ENCODE measurements at regions not wholly inside any gene's neighbourhood (a gene's known extent, or its start where the extent isn't known, plus 50 kb on each side); places are given as distances from the start of the nearest gene placed in this dataset.
"Not testable (repeated sequence)": the region's sequence is repeated elsewhere in the genome, so short reads cannot be mapped to it uniquely, and the experiment has no call there.

- H3K27ac ChIP-seq: no peak overlapping the region
- H3K4me3 ChIP-seq: no peak overlapping the region
- DNase-seq: no peak
- H3K27me3 ChIP-seq: no peaks in the 10 kb centered on the region
- TF ChIP-seq CTCF (IDR thresholded peaks at IDR 0.05): no peak
- intact Hi-C loops (cut with DNase I; ENCODE audit: low total_unique reads): no loop called here
- H3K4me1 ChIP-seq: peaks cover 0 to 28% (median 2%) of the 10 kb centered on the region in 4 donors
- no peaks in the 10 kb centered on the region for H3K36me3 ChIP-seq
- no peaks in the 10 kb centered on the region for H3K9me3 ChIP-seq
Observed at GRCh38 chr3:176848431-176849214, 348.7 kb downstream of the TBL1XR1 start.

- no peak for DNase-seq
- intact Hi-C loops (cut with DNase I; ENCODE audit: low total_unique reads): no loop called here
- Histone ChIP-seq H3K4me3 (no peak overlapping the region), H3K4me1 (peaks cover 0 to 39% (median 6%) of the 10 kb centered on the region in 4 donors), H3K36me3 (no peaks in the 10 kb centered on the region), H3K9me3 (no peaks in the 10 kb centered on the region), H3K27ac (no peak overlapping the region), H3K27me3 (no peaks in the 10 kb centered on the region)
- TF ChIP-seq CTCF (IDR thresholded peaks at IDR 0.05): no peak
Observed at GRCh38 chr3:176842914-176843313, 354.4 kb downstream of the TBL1XR1 start.

- no peak for TF ChIP-seq CTCF (IDR thresholded peaks at IDR 0.05)
- Histone ChIP-seq H3K4me1 (peaks cover 0 to 30% (median 6%) of the 10 kb centered on the region in 4 donors), H3K4me3 (no peak overlapping the region), H3K27ac (no peak overlapping the region), H3K36me3 (no peaks in the 10 kb centered on the region), H3K27me3 (no peaks in the 10 kb centered on the region), H3K9me3 (no peaks in the 10 kb centered on the region)
- DNase-seq: no peak
- intact Hi-C loops (cut with DNase I; ENCODE audit: low total_unique reads): no loop called here
Observed at GRCh38 chr3:176840641-176841286, 356.5 kb downstream of the TBL1XR1 start.

GRCh38 chr3:176839901-176840300, 357.4 kb downstream of the TBL1XR1 start:
- H3K9me3 ChIP-seq: no peaks in the 10 kb centered on the region
- no peaks in the 10 kb centered on the region for H3K27me3 ChIP-seq
- no peaks in the 10 kb centered on the region for H3K36me3 ChIP-seq
- no peak overlapping the region for H3K4me3 ChIP-seq
- peak overlapping the region in 1 of 2 donors; percentile 17 for H3K27ac ChIP-seq
- intact Hi-C loops (cut with DNase I; ENCODE audit: low total_unique reads): no loop called here
- DNase-seq: no peak
- H3K4me1 ChIP-seq: peaks cover 0 to 24% (median 6%) of the 10 kb centered on the region in 4 donors
- no peak for TF ChIP-seq CTCF (IDR thresholded peaks at IDR 0.05)

- no peak for DNase-seq
- no peak for TF ChIP-seq CTCF (IDR thresholded peaks at IDR 0.05)
- H3K36me3 ChIP-seq: no peaks in the 10 kb centered on the region
- no peaks in the 10 kb centered on the region for H3K27me3 ChIP-seq
- peaks cover 0 to 20% (median 6%) of the 10 kb centered on the region in 4 donors for H3K4me1 ChIP-seq
- peak overlapping the region in 1 of 2 donors; percentile 17 for H3K27ac ChIP-seq
- intact Hi-C loops (cut with DNase I; ENCODE audit: low total_unique reads): no loop called here
- H3K4me3 ChIP-seq: no peak overlapping the region
- H3K9me3 ChIP-seq: no peaks in the 10 kb centered on the region
Observed at GRCh38 chr3:176839466-176839865, 357.8 kb downstream of the TBL1XR1 start.

- H3K9me3 ChIP-seq; H3K4me1 ChIP-seq; DNase-seq; H3K36me3 ChIP-seq; H3K27me3 ChIP-seq; H3K4me3 ChIP-seq; intact Hi-C loops (cut with DNase I; ENCODE audit: low total_unique reads); H3K27ac ChIP-seq: not testable (repeated sequence)
Observed at GRCh38 chr3:176827244-176827643, 370.0 kb downstream of the TBL1XR1 start.
